HG03432 (cell line): ENCODE measurements at regions not wholly inside any gene's neighbourhood (a gene's known extent, or its start where the extent isn't known, plus 50 kb on each side); places are given as distances from the start of the nearest gene placed in this dataset.

Experiments
- ATAC-seq: cut with Tn5 transposase; IDR thresholded peaks from one replicate; pipeline ENCODE4 v1.9.1; 2021; ENCODE audit warnings: mild to moderate bottlenecking, moderate library complexity; ENCODE audit not compliant: unreplicated experiment

GRCh38 chr9:129350143-129350935, 172.3 kb upstream of the IER5L start:
- ATAC-seq = no peak

- no peak for ATAC-seq
Measured at GRCh38 chr9:129349665-129349947, 171.5 kb upstream of the IER5L start.

GRCh38 chr9:129348890-129349664, 171.0 kb upstream of the IER5L start:
- ATAC-seq = no peak

- no peak for ATAC-seq
Measured at GRCh38 chr9:129347316-129348120, 169.5 kb upstream of the IER5L start.

- ATAC-seq = no peak
Measured at GRCh38 chr9:129346046-129346445, 168.0 kb upstream of the IER5L start.

GRCh38 chr9:129344641-129345495, 166.8 kb upstream of the IER5L start:
- no peak for ATAC-seq

GRCh38 chr9:129343424-129344375, 165.6 kb upstream of the IER5L start:
- no peak for ATAC-seq

GRCh38 chr9:129342591-129343423, 164.7 kb upstream of the IER5L start:
- ATAC-seq = no peak

GRCh38 chr9:129341987-129342348, 163.9 kb upstream of the IER5L start:
- ATAC-seq = no peak

- no peak for ATAC-seq
Measured at GRCh38 chr9:129341171-129341986, 163.3 kb upstream of the IER5L start.

- no peak for ATAC-seq
Measured at GRCh38 chr9:129340427-129341170, 162.5 kb upstream of the IER5L start.

- ATAC-seq = no peak
Measured at GRCh38 chr9:129339539-129340157, 161.6 kb upstream of the IER5L start.

- no peak for ATAC-seq
Measured at GRCh38 chr9:129338724-129339430, 160.8 kb upstream of the IER5L start.

- no peak for ATAC-seq
Measured at GRCh38 chr9:129337336-129338140, 159.5 kb upstream of the IER5L start.

GRCh38 chr9:129336601-129337331, 158.7 kb upstream of the IER5L start:
- no peak for ATAC-seq
